ENCODE measurements at regions not wholly inside any gene's neighbourhood (a gene's known extent, or its start where the extent isn't known, plus 50 kb on each side); places are given as distances from the start of the nearest gene placed in this dataset.

DNA sequence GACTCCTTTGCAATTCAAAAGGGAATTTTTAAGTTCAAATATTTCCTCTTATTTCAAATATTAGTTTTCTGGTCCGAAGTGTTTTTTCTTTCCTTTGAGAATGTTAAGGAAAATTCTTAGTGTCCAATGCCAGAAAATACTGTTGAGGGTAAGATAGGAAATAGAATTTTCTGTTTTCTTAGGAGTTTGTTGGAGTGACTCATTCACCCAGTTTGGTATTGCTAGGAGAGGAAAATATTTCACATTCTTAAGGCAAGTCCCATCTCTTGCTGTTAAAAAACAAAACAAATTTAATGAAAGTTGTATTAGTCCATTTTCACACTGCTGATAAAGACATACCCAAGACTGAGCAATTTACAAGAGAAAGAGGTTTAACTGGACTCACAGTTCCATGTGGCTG lies 349.2 kb upstream of the ADAMTSL1 start:
- H3K4me2 ChIP-seq (ENCODE audit: insufficient read depth, low read length), result no peak overlapping the region
- H3K4me1 ChIP-seq (replicated peaks in 1 of 2; ENCODE audit: control insufficient read depth in 2 of 2, insufficient read depth in 2 of 2, low read length in 2 of 2), result no peaks in the 10 kb centered on the region
- BruUV-seq (replicated peaks), result no TSS peak
- no peaks in the 10 kb centered on the region for H3K79me2 ChIP-seq (ENCODE audit: control insufficient read depth, insufficient read depth, low read length)
- WGBS (ENCODE audit: insufficient coverage, low coverage, missing lambda C conversion rate), result 13% methylated on average over 1 of the region's 1 CpG
- in situ Hi-C loops (cut with MboI), result no loop called here
- ChIA-PET CTCF (ENCODE audit: low intra/inter-chr PET ratio) (no interaction called here), POLR2A (no interaction called here)
- H3K9ac ChIP-seq (ENCODE audit: insufficient read depth in 1 of 2, low read depth in 2 of 2, low read length in 2 of 2), result no peak overlapping the region
- no peaks in the 10 kb centered on the region for H3K9me3 ChIP-seq (replicated peaks; ENCODE audit: control insufficient read depth, insufficient read depth, low read depth, low read length)
- H2AFZ ChIP-seq (ENCODE audit: low read depth, low read length), result no peak overlapping the region
- no peaks in the 10 kb centered on the region for H4K20me1 ChIP-seq (replicated peaks; ENCODE audit: control insufficient read depth, insufficient read depth, low read length)
- FAIRE-seq (no peak), DNase-seq (ENCODE audit: extremely low read depth in 1 of 4, low spot score in 3 of 4) (no peak), ATAC-seq (no peak)
- H3K4me3 ChIP-seq, result no peak overlapping the region
- no peaks in the 10 kb centered on the region for H3K36me3 ChIP-seq (ENCODE audit: control insufficient read depth, insufficient read depth, low read length)
- no peak overlapping the region for H3K27ac ChIP-seq (ENCODE audit: extremely low read depth, low read depth, low read length)
- H3K9me1 ChIP-seq (ENCODE audit: control insufficient read depth, insufficient read depth, low read length), result no peaks in the 10 kb centered on the region
- intact Hi-C loops (cut with micrococcal nuclease), result no loop called here
- H3K27me3 ChIP-seq (ENCODE audit: control insufficient read depth in 2 of 2, insufficient read depth in 2 of 2, low read length in 2 of 2), result no peaks in the 10 kb centered on the region
- TF ChIP-seq ZBTB1 (CRISPR knock-in tag; IDR thresholded peaks at IDR 0.05; ENCODE audit: borderline replicate concordance, low read depth), result no peak
- TF ChIP-seq TEAD4 (IDR thresholded peaks at IDR 0.05; ENCODE audit: low read length), result no peak
- no peak for TF ChIP-seq TEAD4 (CRISPR knock-in tag; IDR thresholded peaks at IDR 0.05; ENCODE audit: borderline replicate concordance)
- TF ChIP-seq POLR3A (IDR thresholded peaks at IDR 0.05; ENCODE audit: borderline replicate concordance, extremely low read depth, insufficient read depth, insufficient read length), result no peak
- TF ChIP-seq, protein P1, sequence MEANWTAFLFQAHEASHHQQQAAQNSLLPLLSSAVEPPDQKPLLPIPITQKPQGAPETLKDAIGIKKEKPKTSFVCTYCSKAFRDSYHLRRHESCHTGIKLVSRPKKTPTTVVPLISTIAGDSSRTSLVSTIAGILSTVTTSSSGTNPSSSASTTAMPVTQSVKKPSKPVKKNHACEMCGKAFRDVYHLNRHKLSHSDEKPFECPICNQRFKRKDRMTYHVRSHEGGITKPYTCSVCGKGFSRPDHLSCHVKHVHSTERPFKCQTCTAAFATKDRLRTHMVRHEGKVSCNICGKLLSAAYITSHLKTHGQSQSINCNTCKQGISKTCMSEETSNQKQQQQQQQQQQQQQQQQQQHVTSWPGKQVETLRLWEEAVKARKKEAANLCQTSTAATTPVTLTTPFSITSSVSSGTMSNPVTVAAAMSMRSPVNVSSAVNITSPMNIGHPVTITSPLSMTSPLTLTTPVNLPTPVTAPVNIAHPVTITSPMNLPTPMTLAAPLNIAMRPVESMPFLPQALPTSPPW (CRISPR knock-in tag; IDR thresholded peaks at IDR 0.05), result no peak
- no peak for TF ChIP-seq GABPB2 (CRISPR knock-in tag; conservative IDR thresholded peaks at IDR 0.05)
- TF ChIP-seq, protein P2, sequence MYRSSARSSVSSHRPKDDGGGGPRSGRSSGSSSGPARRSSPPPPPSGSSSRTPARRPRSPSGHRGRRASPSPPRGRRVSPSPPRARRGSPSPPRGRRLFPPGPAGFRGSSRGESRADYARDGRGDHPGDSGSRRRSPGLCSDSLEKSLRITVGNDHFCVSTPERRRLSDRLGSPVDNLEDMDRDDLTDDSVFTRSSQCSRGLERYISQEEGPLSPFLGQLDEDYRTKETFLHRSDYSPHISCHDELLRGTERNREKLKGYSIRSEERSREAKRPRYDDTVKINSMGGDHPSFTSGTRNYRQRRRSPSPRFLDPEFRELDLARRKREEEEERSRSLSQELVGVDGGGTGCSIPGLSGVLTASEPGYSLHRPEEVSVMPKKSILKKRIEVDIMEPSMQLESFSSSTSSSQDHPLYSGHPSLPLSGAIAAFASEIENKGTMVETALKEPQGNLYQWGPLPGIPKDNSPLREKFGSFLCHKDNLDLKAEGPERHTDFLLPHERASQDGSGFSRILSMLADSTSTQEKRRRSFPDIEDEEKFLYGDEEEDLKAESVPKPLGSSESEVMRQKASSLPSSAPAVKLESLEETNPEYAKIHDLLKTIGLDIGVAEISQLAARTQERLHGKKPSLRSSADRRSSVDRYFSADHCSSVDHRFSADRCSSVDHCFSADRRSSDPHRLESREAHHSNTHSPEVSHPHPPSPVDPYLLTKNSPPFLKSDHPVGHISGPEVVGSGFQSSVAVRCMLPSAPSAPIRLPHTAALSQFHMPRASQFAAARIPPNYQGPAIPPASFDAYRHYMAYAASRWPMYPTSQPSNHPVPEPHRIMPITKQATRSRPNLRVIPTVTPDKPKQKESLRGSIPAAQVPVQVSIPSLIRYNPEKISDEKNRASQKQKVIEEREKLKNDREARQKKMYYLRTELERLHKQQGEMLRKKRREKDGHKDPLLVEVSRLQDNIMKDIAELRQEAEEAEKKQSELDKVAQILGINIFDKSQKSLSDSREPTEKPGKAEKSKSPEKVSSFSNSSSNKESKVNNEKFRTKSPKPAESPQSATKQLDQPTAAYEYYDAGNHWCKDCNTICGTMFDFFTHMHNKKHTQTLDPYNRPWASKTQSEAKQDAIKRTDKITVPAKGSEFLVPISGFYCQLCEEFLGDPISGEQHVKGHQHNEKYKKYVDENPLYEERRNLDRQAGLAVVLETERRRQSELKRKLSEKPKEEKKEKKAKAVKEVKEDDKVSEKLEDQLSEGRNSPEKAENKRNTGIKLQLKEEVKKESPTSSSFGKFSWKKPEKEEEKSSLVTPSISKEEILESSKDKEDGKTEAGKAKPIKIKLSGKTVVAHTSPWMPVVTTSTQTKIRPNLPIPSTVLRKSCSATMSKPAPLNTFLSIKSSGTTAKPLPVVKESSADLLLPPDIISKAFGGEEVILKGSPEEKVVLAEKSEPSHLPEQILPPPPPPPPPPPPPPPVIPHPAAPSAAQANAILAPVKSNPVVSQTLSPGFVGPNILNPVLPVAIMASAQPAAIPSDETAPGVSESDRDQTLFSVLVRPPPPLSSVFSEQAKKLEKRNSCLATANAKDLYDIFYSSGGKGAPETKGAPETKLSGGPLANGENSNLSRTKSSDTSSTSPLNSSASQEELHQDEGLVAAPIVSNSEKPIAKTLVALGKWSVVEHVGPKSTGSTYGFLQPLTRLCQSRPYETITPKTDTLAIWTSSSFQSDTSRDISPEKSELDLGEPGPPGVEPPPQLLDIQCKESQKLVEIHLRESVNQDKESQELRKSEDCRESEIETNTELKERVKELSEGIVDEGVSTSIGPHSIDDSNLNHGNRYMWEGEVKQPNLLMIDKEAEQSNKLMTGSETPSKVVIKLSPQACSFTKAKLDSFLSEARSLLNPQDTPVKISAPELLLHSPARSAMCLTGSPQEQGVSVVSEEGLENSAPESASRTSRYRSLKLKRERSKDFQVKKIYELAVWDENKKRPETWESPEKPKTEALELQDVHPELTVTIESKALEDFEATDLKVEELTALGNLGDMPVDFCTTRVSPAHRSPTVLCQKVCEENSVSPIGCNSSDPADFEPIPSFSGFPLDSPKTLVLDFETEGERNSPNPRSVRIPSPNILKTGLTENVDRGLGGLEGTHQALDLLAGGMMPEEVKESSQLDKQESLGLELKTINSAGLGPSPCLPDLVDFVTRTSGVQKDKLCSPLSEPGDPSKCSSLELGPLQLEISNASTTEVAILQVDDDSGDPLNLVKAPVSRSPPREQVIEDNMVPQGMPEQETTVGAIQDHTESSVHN (IDR thresholded peaks at IDR 0.05; ENCODE audit: borderline replicate concordance in 1 of 2, low read depth in 1 of 2), result no peak
- TF ChIP-seq NELFE (IDR thresholded peaks at IDR 0.05; ENCODE audit: insufficient read depth, insufficient read length), result no peak
- no peak for TF ChIP-seq CHD4 (IDR thresholded peaks at IDR 0.05; ENCODE audit: insufficient read depth, insufficient replicate concordance, low read depth, low read length, poor library complexity, severe bottlenecking)
- no peak for TF ChIP-seq ZNF212 (CRISPR knock-in tag; IDR thresholded peaks at IDR 0.05)
- no peak for TF ChIP-seq MAFG (tag; conservative IDR thresholded peaks at IDR 0.05)
- TF ChIP-seq ZNF668 (CRISPR knock-in tag; IDR thresholded peaks at IDR 0.05), result no peak
- TF ChIP-seq, protein P3, sequence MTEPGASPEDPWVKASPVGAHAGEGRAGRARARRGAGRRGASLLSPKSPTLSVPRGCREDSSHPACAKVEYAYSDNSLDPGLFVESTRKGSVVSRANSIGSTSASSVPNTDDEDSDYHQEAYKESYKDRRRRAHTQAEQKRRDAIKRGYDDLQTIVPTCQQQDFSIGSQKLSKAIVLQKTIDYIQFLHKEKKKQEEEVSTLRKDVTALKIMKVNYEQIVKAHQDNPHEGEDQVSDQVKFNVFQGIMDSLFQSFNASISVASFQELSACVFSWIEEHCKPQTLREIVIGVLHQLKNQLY (CRISPR knock-in tag; conservative IDR thresholded peaks at IDR 0.05), result no peak

Measured in K562 (cell line).